ENCODE measurements at regions not wholly inside any gene's neighbourhood (a gene's known extent, or its start where the extent isn't known, plus 50 kb on each side); places are given as distances from the start of the nearest gene placed in this dataset.

GRCh38 chr7:16028636-16029035 lies 342.2 kb upstream of the MEOX2 start:
- H3K27me3 Mint-ChIP-seq, result no peaks in the 10 kb centered on the region
- H3K4me3 Mint-ChIP-seq, result no peak overlapping the region

GRCh38 chr7:16028103-16028502 lies 341.6 kb upstream of the MEOX2 start:
- H3K27ac Mint-ChIP-seq, result no peak overlapping the region
- no peaks in the 10 kb centered on the region for H3K36me3 Mint-ChIP-seq
- H3K9me3 Mint-ChIP-seq, result no peaks in the 10 kb centered on the region
- H3K4me1 Mint-ChIP-seq, result no peaks in the 10 kb centered on the region
- DNase-seq (ENCODE audit: low spot score in 2 of 2) (no peak), ATAC-seq (ENCODE audit: low read depth) (no peak)
- H3K27me3 Mint-ChIP-seq, result no peaks in the 10 kb centered on the region
- H3K4me3 Mint-ChIP-seq, result no peak overlapping the region

More at GRCh38 chr7:16028636-16029035, 342.2 kb upstream of the MEOX2 start:
- Mint-ChIP-seq H3K4me1 (no peaks in the 10 kb centered on the region), H3K9me3 (no peaks in the 10 kb centered on the region), H3K36me3 (no peaks in the 10 kb centered on the region), H3K27ac (no peak overlapping the region)
- ATAC-seq (ENCODE audit: low read depth), result no peak
- DNase-seq (ENCODE audit: low spot score in 2 of 2), result no peak

GRCh38 chr7:16027396-16027795 lies 340.9 kb upstream of the MEOX2 start:
- H3K4me3 Mint-ChIP-seq, result no peak overlapping the region
- H3K36me3 Mint-ChIP-seq, result no peaks in the 10 kb centered on the region
- H3K9me3 Mint-ChIP-seq, result no peaks in the 10 kb centered on the region
- no peaks in the 10 kb centered on the region for H3K4me1 Mint-ChIP-seq
- no peak overlapping the region for H3K27ac Mint-ChIP-seq
- DNase-seq (ENCODE audit: low spot score in 2 of 2) (no peak), ATAC-seq (ENCODE audit: low read depth) (no peak)
- H3K27me3 Mint-ChIP-seq, result no peaks in the 10 kb centered on the region

- DNase-seq (ENCODE audit: low spot score in 2 of 2), result no peak
Measured at GRCh38 chr7:16026253-16027020, 340.0 kb upstream of the MEOX2 start.

GRCh38 chr7:16025696-16026095 lies 339.2 kb upstream of the MEOX2 start:
- Mint-ChIP-seq H3K9me3 (peaks cover 1% of the 10 kb centered on the region), H3K27me3 (no peaks in the 10 kb centered on the region), H3K4me3 (no peak overlapping the region), H3K4me1 (no peaks in the 10 kb centered on the region), H3K27ac (no peak overlapping the region), H3K36me3 (no peaks in the 10 kb centered on the region)
- no peak for ATAC-seq (ENCODE audit: low read depth)
- no peak for DNase-seq (ENCODE audit: low spot score in 2 of 2)

More at GRCh38 chr7:16026253-16027020, 340.0 kb upstream of the MEOX2 start:
- no peaks in the 10 kb centered on the region for H3K9me3 Mint-ChIP-seq
- no peaks in the 10 kb centered on the region for H3K36me3 Mint-ChIP-seq
- no peaks in the 10 kb centered on the region for H3K4me1 Mint-ChIP-seq
- H3K27ac Mint-ChIP-seq, result no peak overlapping the region
- no peaks in the 10 kb centered on the region for H3K27me3 Mint-ChIP-seq
- ATAC-seq (ENCODE audit: low read depth), result no peak
- H3K4me3 Mint-ChIP-seq, result no peak overlapping the region

- H3K27ac Mint-ChIP-seq, result no peak overlapping the region
- DNase-seq (ENCODE audit: low spot score in 2 of 2), result no peak
- no peak overlapping the region for H3K4me3 Mint-ChIP-seq
- no peaks in the 10 kb centered on the region for H3K4me1 Mint-ChIP-seq
- H3K9me3 Mint-ChIP-seq, result peaks cover 3% of the 10 kb centered on the region
- no peaks in the 10 kb centered on the region for H3K36me3 Mint-ChIP-seq
- H3K27me3 Mint-ChIP-seq, result no peaks in the 10 kb centered on the region
- no peak for ATAC-seq (ENCODE audit: low read depth)
Measured at GRCh38 chr7:16023503-16023902, 337.0 kb upstream of the MEOX2 start.

GRCh38 chr7:16023046-16023445 lies 336.6 kb upstream of the MEOX2 start:
- Mint-ChIP-seq H3K27me3 (no peaks in the 10 kb centered on the region), H3K4me1 (no peaks in the 10 kb centered on the region), H3K4me3 (no peak overlapping the region), H3K9me3 (peaks cover 3% of the 10 kb centered on the region), H3K36me3 (no peaks in the 10 kb centered on the region), H3K27ac (no peak overlapping the region)
- DNase-seq (ENCODE audit: low spot score in 2 of 2) (no peak), ATAC-seq (ENCODE audit: low read depth) (no peak)

- Mint-ChIP-seq H3K4me3 (no peak overlapping the region), H3K36me3 (no peaks in the 10 kb centered on the region), H3K9me3 (peaks cover 6% of the 10 kb centered on the region), H3K4me1 (no peaks in the 10 kb centered on the region), H3K27ac (no peak overlapping the region), H3K27me3 (no peaks in the 10 kb centered on the region)
- DNase-seq (ENCODE audit: low spot score in 2 of 2) (no peak), ATAC-seq (ENCODE audit: low read depth) (no peak)
Measured at GRCh38 chr7:16021851-16022250, 335.4 kb upstream of the MEOX2 start.

GRCh38 chr7:16015981-16016380 lies 329.5 kb upstream of the MEOX2 start:
- Mint-ChIP-seq H3K36me3 (no peaks in the 10 kb centered on the region), H3K9me3 (peaks cover 5% of the 10 kb centered on the region), H3K4me1 (no peaks in the 10 kb centered on the region), H3K27me3 (no peaks in the 10 kb centered on the region), H3K27ac (no peak overlapping the region), H3K4me3 (no peak overlapping the region)
- no peak for DNase-seq (ENCODE audit: low spot score in 2 of 2)
- no peak for ATAC-seq (ENCODE audit: low read depth)

- no peak overlapping the region for H3K27ac Mint-ChIP-seq
- H3K4me1 Mint-ChIP-seq, result no peaks in the 10 kb centered on the region
- H3K9me3 Mint-ChIP-seq, result peaks cover 3% of the 10 kb centered on the region
- no peaks in the 10 kb centered on the region for H3K36me3 Mint-ChIP-seq
- H3K4me3 Mint-ChIP-seq, result no peak overlapping the region
- DNase-seq (ENCODE audit: low spot score in 2 of 2) (no peak), ATAC-seq (ENCODE audit: low read depth) (no peak)
- no peaks in the 10 kb centered on the region for H3K27me3 Mint-ChIP-seq
Measured at GRCh38 chr7:16014031-16014430, 327.5 kb upstream of the MEOX2 start.

GRCh38 chr7:16007911-16008310 lies 321.4 kb upstream of the MEOX2 start:
- Mint-ChIP-seq H3K9me3 (peaks cover 4% of the 10 kb centered on the region), H3K4me3 (no peak overlapping the region), H3K36me3 (no peaks in the 10 kb centered on the region), H3K27ac (no peak overlapping the region), H3K4me1 (no peaks in the 10 kb centered on the region), H3K27me3 (no peaks in the 10 kb centered on the region)
- no peak for ATAC-seq (ENCODE audit: low read depth)
- DNase-seq (ENCODE audit: low spot score in 2 of 2), result no peak

GRCh38 chr7:16004702-16005101 lies 318.2 kb upstream of the MEOX2 start:
- H3K27ac Mint-ChIP-seq, result no peak overlapping the region
- no peak overlapping the region for H3K4me3 Mint-ChIP-seq
- H3K4me1 Mint-ChIP-seq, result no peaks in the 10 kb centered on the region
- no peaks in the 10 kb centered on the region for H3K36me3 Mint-ChIP-seq
- no peak for DNase-seq (ENCODE audit: low spot score in 2 of 2)
- peaks cover 4% of the 10 kb centered on the region for H3K9me3 Mint-ChIP-seq
- ATAC-seq (ENCODE audit: low read depth), result no peak
- H3K27me3 Mint-ChIP-seq, result no peaks in the 10 kb centered on the region

GRCh38 chr7:16001477-16001876 lies 315.0 kb upstream of the MEOX2 start:
- H3K9me3 Mint-ChIP-seq, result peaks cover 2% of the 10 kb centered on the region
- H3K27ac Mint-ChIP-seq, result no peak overlapping the region
- ATAC-seq (ENCODE audit: low read depth), result no peak
- no peaks in the 10 kb centered on the region for H3K27me3 Mint-ChIP-seq
- H3K4me1 Mint-ChIP-seq, result no peaks in the 10 kb centered on the region
- no peaks in the 10 kb centered on the region for H3K36me3 Mint-ChIP-seq
- no peak for DNase-seq (ENCODE audit: low spot score in 2 of 2)
- no peak overlapping the region for H3K4me3 Mint-ChIP-seq

- Mint-ChIP-seq H3K4me3 (no peak overlapping the region), H3K27me3 (no peaks in the 10 kb centered on the region), H3K4me1 (no peaks in the 10 kb centered on the region), H3K36me3 (no peaks in the 10 kb centered on the region), H3K9me3 (no peaks in the 10 kb centered on the region), H3K27ac (no peak overlapping the region)
- no peak for DNase-seq (ENCODE audit: low spot score in 2 of 2)
- ATAC-seq (ENCODE audit: low read depth), result no peak
Measured at GRCh38 chr7:15998617-15999016, 312.1 kb upstream of the MEOX2 start.

- ATAC-seq (ENCODE audit: low read depth) (no peak), DNase-seq (ENCODE audit: low spot score in 2 of 2) (no peak)
- no peaks in the 10 kb centered on the region for H3K4me1 Mint-ChIP-seq
- no peaks in the 10 kb centered on the region for H3K36me3 Mint-ChIP-seq
- no peaks in the 10 kb centered on the region for H3K27me3 Mint-ChIP-seq
- no peak overlapping the region for H3K4me3 Mint-ChIP-seq
- H3K27ac Mint-ChIP-seq, result no peak overlapping the region
- H3K9me3 Mint-ChIP-seq, result no peaks in the 10 kb centered on the region
Measured at GRCh38 chr7:15995027-15995426, 308.5 kb upstream of the MEOX2 start.

Measured in memory B cell (primary cell).